ENCODE measurements at regions not wholly inside any gene's neighbourhood (a gene's known extent, or its start where the extent isn't known, plus 50 kb on each side); places are given as distances from the start of the nearest gene placed in this dataset.

DNA sequence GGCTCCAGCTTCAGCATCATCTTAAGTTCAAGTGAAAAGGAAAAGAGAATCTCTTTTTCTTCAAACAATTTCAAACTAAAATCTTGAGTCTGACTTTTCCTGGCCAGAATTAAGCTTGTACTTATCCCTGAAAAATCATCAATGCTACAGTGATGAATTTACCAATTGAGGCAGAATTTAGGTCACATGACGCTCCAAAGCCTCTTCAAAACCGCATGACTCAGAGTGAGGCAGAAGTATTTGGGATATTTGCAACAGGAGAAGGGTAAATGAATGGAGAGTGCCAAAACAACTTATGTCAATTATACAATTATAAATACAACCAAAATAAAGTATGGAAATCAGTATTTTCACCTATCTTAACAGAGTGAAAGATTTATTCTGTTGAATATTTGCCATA lies 515.5 kb downstream of the COL12A1 start:
- no peak for DNase-seq

DNA sequence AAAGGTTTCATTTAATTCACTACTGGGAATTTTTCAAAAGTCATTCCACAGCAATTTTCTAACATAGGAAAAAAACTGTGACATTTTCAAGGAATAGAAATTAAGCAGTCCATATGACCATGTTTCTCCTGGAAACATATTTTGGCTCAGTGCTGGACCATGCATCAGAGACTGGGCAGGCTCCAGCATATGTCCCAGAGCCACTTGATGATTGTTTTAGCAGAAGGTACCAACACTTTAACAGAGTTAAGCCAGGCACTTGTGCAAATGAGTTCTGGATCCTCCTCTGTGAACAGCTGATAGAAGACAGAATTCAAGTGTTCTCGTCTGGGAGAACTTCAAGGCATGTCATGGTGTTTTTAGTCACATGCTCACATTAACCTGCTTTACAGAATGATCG lies 516.3 kb downstream of the COL12A1 start:
- DNase-seq = no peak

DNA sequence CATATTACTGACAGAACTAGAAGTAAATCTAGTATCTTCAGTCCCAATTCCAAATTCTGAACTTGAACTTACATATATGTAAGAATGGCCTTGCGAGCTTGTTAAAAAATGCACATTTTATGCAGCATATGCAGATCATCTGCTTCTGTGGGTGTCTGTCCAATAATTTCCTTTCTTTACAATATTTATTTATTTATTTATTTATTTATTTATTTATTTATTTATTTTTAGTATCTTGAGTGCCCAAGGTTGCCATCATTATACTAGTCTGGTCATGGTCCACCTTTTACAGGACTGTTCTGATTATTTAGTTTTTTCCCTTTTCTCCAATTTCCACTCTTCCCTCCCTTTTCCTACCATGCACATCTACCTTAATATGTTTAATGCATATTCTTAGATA lies 528.4 kb downstream of the COL12A1 start:
- no peak for DNase-seq

- no peak for DNase-seq
Measured at GRCh38 chr6:74676906-74677305, 528.9 kb downstream of the COL12A1 start.

DNA sequence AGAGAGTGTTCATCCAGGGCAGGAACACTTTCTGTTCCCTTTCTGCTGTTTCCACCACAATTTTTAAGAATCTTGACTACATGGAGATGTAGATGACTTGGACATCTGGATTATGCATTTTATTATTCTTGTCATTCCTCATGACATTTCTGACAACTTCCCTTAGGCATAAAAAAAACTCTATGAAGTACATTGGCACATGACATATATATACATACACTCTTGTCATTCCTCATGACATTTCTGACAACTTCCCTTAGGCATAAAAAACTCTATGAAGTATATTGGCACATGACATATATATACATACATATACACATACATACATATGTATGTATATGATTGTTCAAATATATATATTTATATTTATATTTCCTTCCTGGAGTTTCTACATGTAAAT lies 531.5 kb downstream of the COL12A1 start:
- DNase-seq = no peak

GRCh38 chr6:74671558-74672025 lies 534.3 kb downstream of the COL12A1 start:
- DNase-seq = no peak

DNA sequence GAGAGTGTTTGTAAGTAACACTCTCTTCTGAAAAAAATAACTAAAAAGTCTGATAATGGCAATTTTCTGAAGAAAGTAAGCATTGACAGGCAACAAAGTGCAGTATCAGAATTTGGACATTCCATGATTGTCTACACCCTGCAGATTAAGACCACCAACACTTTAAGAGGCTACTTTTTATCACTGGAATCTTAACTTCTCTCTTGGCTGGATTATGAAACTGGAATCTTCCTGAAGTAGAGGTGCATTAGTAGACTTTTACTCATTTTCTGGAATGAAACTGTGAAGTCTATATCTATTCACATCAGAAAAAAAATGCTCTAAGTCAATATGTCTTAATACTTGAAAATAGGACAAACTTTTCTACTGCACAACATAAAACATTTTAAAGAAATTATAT lies 547.5 kb downstream of the COL12A1 start:
- DNase-seq = no peak

DNA sequence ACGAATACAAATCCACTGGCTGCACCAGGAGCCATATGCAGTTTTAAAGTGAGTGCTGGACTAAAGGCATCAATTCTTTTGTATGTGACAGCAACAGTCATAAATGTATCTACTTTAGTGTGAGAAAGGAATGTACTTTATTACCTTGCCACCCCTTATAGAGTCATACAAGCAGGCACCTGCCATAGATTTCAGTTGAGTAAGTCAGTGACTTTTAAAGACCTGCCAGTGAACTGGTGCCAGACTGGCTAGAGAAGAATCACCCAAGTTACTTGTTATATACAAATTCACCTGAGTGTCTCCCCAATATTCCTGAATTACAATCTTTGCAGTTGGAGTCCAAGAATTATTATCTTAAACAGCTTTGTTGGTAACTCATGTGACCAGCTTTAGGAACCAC lies 547.9 kb downstream of the COL12A1 start:
- no peak for DNase-seq

GRCh38 chr6:74657011-74657410 lies 548.8 kb downstream of the COL12A1 start:
- no peak for DNase-seq

DNA sequence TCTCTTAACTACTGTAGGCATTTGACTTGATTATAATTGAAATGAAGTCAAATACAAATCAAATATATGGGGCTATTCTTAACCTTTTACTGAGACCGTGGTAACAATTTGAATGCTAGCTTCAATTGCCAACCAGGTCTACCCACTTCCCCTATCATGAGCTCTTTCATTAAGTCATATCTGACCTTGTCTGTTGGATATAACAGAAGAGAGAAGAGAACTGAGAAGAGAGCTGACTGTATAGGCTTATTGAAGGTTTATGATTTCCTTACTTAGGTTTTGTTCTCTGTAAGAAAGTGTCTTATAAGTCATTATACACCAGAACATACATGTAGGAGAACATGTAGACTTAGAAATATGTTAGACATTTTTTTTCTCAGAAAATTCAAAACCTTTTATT lies 549.4 kb downstream of the COL12A1 start:
- no peak for DNase-seq

- no peak for DNase-seq
Measured at GRCh38 chr6:74654296-74654695, 551.6 kb downstream of the COL12A1 start.

GRCh38 chr6:74651948-74652842 lies 553.7 kb downstream of the COL12A1 start:
- no peak for DNase-seq

GRCh38 chr6:74650668-74651067 lies 555.2 kb downstream of the COL12A1 start:
- no peak for DNase-seq

DNA sequence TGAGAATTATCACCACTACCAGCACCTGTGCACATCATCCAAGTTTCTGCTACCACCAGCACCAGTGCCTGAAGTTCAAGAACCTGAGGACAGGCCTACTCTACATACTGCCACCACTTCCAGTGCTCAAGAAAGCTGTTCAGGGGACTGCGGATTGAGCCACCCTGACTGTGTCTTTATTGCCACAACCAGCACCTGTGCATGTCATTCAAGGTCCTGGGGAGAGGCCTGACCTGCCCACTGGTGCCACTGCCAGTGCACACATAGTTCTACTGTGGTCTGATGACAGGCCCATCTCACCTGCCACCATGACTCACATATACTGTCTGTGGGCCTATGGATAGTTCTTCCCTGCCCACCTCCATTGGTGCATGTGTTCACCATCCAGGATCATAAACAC lies 559.4 kb downstream of the COL12A1 start:
- DNase-seq = no peak

- DNase-seq = no peak
Measured at GRCh38 chr6:74645108-74645849, 560.6 kb downstream of the COL12A1 start.

DNA sequence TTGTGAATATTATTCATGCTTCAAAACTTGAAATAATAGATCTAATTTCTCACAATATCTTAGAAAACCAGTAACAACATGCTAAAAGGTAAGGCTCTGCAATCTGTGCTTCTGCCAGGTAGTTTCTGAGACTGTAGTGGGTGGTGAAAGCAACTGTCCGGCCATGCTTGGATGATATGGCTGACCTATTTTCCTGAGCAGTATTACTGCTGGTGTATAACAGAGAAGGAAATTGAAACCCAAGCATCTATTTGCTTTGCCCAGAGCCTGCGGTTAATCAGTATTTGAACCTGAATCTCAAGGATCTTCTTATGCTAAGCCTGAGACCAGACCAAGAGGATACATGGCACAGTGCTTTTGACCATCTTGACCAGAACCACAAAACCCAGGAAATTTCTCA lies 563.8 kb downstream of the COL12A1 start:
- no peak for DNase-seq

DNA sequence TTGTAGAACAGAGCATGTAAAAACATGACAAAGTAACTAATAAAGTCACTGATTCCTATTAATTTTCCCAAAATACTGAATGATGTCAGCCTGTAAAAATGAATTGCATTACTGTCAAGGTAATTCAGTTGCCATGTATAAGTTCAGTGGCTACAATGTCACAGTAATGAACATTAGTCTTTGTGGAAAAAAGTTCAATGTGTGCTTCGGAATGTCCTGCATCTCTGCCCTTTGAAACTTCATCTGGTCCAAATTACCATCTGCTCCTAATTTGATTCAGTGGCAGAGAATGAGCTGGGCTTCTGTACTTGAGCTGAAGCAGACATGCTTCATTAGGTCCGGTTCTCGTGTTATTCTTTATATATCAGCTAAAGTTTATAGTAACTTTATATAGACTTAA lies 567.4 kb downstream of the COL12A1 start:
- DNase-seq = no peak

GRCh38 chr6:74632196-74632875 lies 573.5 kb downstream of the COL12A1 start:
- no peak for DNase-seq

DNA sequence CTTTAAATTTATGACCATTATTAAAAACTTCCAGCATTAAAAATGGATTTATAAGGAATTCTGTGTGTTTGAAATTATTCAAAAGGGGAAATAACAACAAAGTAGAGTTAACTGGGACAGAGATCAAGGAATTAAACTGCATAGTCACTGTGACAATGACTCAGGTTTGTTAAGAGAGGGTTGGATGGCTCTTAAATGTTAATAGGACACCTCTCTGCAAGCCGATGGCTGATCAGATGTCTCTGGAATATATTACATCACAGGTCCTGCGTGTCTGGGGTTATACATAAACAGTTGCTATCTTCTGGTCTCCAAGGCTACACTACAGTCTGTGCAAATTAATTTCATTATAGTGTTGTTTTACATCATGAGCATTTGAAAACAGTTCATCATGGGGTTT lies 574.3 kb downstream of the COL12A1 start:
- no peak for DNase-seq

- DNase-seq = no peak
Measured at GRCh38 chr6:74626288-74626687, 579.6 kb downstream of the COL12A1 start.

GRCh38 chr6:74623027-74623426 lies 582.8 kb downstream of the COL12A1 start:
- DNase-seq = no peak

DNA sequence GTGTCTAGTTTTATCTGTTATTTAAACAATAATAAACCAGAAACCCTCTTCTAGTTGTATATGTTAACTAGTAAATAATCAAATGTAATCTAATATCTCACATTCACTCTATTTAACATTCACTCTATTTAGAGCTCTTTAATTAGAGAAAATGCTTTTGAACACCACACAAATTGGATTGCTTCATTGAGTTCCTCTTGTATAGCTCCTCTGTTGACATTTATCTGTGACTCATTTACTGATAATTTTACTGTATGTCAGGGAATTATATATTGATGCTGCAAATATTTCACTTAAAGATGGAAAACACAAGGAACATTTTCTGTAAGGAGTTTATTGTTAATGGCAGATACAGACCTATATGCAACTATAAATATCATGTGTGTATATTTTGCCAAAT lies 594.6 kb downstream of the COL12A1 start:
- DNase-seq = no peak

GRCh38 chr6:74610352-74610751 lies 595.5 kb downstream of the COL12A1 start:
- no peak for DNase-seq

DNA sequence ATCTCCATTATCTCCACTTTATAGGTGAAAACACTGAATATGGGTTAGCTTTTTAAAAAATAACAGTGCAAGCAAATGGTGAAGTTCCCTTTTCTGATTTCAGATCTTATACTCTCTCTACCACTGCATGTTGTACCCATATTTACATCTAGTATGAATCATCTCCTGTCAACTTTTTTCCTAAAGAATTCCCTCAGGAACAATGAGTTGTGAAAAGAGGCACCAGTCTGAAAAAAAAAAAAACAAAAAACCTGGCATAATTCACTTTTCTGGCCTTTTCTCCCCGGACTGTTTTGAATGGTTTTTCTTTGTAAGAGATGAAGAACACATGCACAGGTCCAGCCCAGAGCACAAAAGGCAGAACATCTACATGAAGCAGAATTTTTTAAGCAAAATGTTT lies 596.0 kb downstream of the COL12A1 start:
- no peak for DNase-seq
